Fibroblast of mammary gland (primary cell): ENCODE measurements at regions not wholly inside any gene's neighbourhood (a gene's known extent, or its start where the extent isn't known, plus 50 kb on each side); places are given as distances from the start of the nearest gene placed in this dataset.
A peak's percentile ranks its signal among the peaks of the same experiment; 100 is the strongest.

Experiments
- DNase-seq: peaks from one replicate; pipeline ENCODE4 v3.0.0-alpha.2; 2010; ENCODE audit warnings: low read depth
- H3K4me3 ChIP-seq: 2 replicates; pipeline ENCODE4 v1.5.1; 2011; ENCODE audit warnings: low read depth, mild to moderate bottlenecking, low read length, moderate library complexity; ENCODE audit not compliant: control insufficient read depth
- TF ChIP-seq, protein P1 (sequence below): conservative IDR thresholded peaks from 2 replicates; pipeline ENCODE4 v1.5.1; 2011; ENCODE audit warnings: low read depth, low read length, inconsistent platforms; ENCODE audit not compliant: control insufficient read depth, insufficient read depth

DNA sequence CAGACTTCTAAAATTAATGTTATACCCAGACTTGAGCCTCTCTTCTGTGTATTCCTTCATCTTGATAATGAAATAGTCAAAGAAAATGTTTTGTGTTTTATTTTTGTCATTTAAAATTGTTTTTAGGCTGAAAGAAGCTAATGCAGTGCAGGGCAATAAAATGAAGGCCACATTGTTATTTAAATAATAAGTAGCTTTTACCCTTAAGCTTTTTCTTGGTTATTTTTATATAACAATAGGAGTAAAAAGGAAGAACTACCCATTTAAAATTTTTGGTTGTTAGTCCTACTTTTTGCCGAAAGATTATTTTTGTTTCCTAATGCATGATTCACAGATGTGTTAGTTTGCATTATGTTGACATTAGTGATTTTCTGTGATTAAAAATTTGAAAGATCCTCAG lies 181.0 kb upstream of the MEOX2 start:
- H3K4me3 ChIP-seq, result no peak overlapping the region
- no peak for DNase-seq
- TF ChIP-seq, protein P1, sequence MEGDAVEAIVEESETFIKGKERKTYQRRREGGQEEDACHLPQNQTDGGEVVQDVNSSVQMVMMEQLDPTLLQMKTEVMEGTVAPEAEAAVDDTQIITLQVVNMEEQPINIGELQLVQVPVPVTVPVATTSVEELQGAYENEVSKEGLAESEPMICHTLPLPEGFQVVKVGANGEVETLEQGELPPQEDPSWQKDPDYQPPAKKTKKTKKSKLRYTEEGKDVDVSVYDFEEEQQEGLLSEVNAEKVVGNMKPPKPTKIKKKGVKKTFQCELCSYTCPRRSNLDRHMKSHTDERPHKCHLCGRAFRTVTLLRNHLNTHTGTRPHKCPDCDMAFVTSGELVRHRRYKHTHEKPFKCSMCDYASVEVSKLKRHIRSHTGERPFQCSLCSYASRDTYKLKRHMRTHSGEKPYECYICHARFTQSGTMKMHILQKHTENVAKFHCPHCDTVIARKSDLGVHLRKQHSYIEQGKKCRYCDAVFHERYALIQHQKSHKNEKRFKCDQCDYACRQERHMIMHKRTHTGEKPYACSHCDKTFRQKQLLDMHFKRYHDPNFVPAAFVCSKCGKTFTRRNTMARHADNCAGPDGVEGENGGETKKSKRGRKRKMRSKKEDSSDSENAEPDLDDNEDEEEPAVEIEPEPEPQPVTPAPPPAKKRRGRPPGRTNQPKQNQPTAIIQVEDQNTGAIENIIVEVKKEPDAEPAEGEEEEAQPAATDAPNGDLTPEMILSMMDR, result no peak

GRCh38 chr7:15866753-15867152 lies 180.3 kb upstream of the MEOX2 start:
- H3K4me3 ChIP-seq, result no peak overlapping the region
- TF ChIP-seq, protein P1, result no peak
- DNase-seq, result no peak

DNA sequence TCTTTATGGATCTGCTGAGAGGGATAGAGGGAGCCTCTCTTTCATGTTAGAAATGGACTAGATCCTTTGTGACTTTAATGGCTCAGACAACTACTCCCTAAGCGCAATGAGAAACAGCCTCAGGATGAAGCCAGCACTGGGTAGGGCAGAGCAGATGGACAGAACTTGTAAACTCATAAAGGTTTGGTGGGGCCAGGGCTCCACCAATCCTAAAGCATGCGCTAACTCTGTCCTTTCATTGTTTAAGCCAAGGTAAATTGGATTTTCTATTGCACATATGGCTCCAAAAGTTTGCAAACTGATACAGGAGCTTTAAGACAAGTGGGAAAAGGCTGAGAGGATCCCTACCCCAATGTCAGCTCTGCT lies 178.1 kb upstream of the MEOX2 start:
- H3K4me3 ChIP-seq, result no peak overlapping the region
- TF ChIP-seq, protein P1, result no peak
- DNase-seq, result no peak

DNA sequence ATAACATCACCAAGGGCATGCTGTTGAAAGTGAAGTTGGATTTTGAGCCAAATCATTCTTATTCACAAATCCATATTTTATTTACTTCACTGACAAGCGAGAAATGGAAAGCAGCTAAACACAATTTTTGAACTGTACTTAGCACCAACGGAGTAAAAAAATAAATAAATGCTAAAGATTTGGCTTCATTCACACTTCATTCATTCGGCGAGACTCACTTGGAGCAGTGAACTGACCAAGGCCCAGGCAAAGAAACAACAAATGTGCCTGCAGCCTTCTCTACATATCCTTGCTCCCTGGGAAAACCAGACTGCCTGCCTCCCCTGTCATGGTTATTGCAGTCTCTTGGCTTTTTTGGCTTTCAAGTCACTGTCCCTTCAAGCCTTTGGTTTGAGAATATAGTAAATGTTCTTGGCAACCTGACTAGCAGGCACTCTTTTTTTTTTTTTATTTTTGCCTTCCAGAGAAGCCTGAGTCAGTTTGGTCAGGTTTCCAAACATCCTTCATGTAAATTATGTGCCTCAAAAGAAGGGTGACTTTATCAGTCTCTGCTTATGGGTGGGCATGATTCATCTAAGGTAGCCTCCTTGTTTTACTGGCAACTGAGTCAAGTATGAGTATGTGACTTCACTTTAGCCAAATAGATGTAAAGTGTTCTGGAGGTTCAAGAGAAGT lies 177.6 kb upstream of the MEOX2 start:
- no peak overlapping the region for H3K4me3 ChIP-seq
- TF ChIP-seq, protein P1, result no peak
- peak; percentile 24 for DNase-seq

DNA sequence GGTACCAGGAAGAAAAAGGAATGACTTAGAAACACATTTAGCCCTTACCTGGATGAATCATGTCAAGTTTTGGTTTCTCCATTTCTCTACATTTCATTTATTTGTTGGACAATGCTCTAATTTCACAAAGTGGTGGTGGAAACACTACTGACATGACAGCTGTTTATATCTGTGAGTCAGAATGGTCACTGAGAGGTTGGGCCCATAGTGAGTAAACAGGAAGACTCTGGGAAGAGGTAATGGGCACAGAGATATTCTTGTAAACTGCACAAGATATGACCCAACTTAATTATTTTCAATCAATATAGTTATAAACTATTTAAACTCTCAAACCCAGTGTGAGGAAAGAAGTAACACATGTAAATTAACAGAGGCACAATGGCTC lies 176.3 kb upstream of the MEOX2 start:
- DNase-seq, result peak; percentile 26
- TF ChIP-seq, protein P1, result no peak
- H3K4me3 ChIP-seq, result no peak overlapping the region

GRCh38 chr7:15862016-15862780 lies 175.7 kb upstream of the MEOX2 start:
- no peak for DNase-seq
- TF ChIP-seq, protein P1, result no peak

More at GRCh38 chr7:15862016-15862780, 175.7 kb upstream of the MEOX2 start:
- H3K4me3 ChIP-seq, result no peak overlapping the region
